IMR-90 (cell line): ENCODE measurements at regions not wholly inside any gene's neighbourhood (a gene's known extent, or its start where the extent isn't known, plus 50 kb on each side); places are given as distances from the start of the nearest gene placed in this dataset.

ENCODE experiments used
- ATAC-seq: fragments of 200-7000 bp; cut with Tn5 transposase; 2 replicates; pipeline ENCODE4 v1.9.1; 2020; ENCODE audit warnings: low read depth, mild to moderate bottlenecking, moderate library complexity
- BruUV-seq: library from RNA; stranded (reverse); fragments of 400-500 nt; replicated peaks from 2 replicates; lab custom pipeline; 2021; lab: Mats Ljungman, UMichigan
- CTCF ChIA-PET: fragments of 300-600 bp; formaldehyde crosslinking; extraction: SDS; loops from one replicate; lab custom pipeline; 2021; ENCODE audit warnings: antibody characterized with exemption; lab: Yijun Ruan, JAX
- POLR2A ChIA-PET: fragments of 300-600 bp; sonication (Branson Sonifier 250); formaldehyde crosslinking; loops from one replicate; lab custom pipeline; 2022; ENCODE audit warnings: antibody characterized with exemption; ENCODE audit not compliant: unreplicated experiment; lab: Charles Lee
- DNase-seq: peaks from one replicate; pipeline ENCODE4 v3.0.0; 2013
- H2AFZ ChIP-seq: replicated peaks from 2 replicates; pipeline ENCODE3; 2013; ENCODE audit warnings: low read length, mild to moderate bottlenecking; ENCODE audit not compliant: poor library complexity
- H2AK5ac ChIP-seq: 2 replicates; pipeline ENCODE4 v1.6.1; 2013; ENCODE audit warnings: low read depth, low read length, inconsistent platforms
- H2AK9ac ChIP-seq: replicated peaks from 2 replicates; pipeline ENCODE3; 2013; ENCODE audit warnings: mild to moderate bottlenecking, low read depth, low read length, moderate library complexity; ENCODE audit not compliant: poor library complexity
- H2BK120ac ChIP-seq: 2 replicates; pipeline ENCODE4 v1.6.1; 2013; ENCODE audit warnings: low read depth, low read length, inconsistent platforms
- H2BK15ac ChIP-seq: 3 replicates; pipeline ENCODE4 v1.6.1; 2013; ENCODE audit warnings: low read depth, low read length, inconsistent platforms
- H2BK20ac ChIP-seq: 2 replicates; pipeline ENCODE4 v1.6.1; 2013; ENCODE audit warnings: low read depth, mild to moderate bottlenecking, inconsistent platforms, low read length, moderate library complexity
- H2BK5ac ChIP-seq: 2 replicates; pipeline ENCODE4 v1.6.1; 2013; ENCODE audit warnings: mild to moderate bottlenecking, low read depth, low read length, inconsistent platforms; ENCODE audit not compliant: poor library complexity, severe bottlenecking
- H3K14ac ChIP-seq: replicated peaks from 2 replicates; pipeline ENCODE4 v1.6.1; 2013; ENCODE audit warnings: low read depth, low read length, inconsistent platforms
- H3K18ac ChIP-seq: 2 replicates; pipeline ENCODE4 v1.6.1; 2013; ENCODE audit warnings: low read depth, low read length, control low read depth
- H3K23ac ChIP-seq: 2 replicates; pipeline ENCODE4 v1.6.1; 2013; ENCODE audit warnings: low read depth, low read length, inconsistent platforms
- H3K27ac ChIP-seq: 2 replicates; pipeline ENCODE4 v1.5.1; 2013; ENCODE audit warnings: mild to moderate bottlenecking, control low read depth, low read length; ENCODE audit not compliant: insufficient read depth
- H3K27me3 ChIP-seq: 2 replicates; pipeline ENCODE4 v1.6.1; 2013; ENCODE audit warnings: low read length; ENCODE audit not compliant: control insufficient read depth, insufficient read depth
- H3K36me3 ChIP-seq: 2 replicates; pipeline ENCODE4 v1.6.1; 2013; ENCODE audit warnings: low read length, mixed read lengths; ENCODE audit not compliant: control insufficient read depth, insufficient read depth
- H3K4ac ChIP-seq: 2 replicates; pipeline ENCODE4 v1.6.1; 2013; ENCODE audit warnings: low read depth, low read length, inconsistent platforms
- H3K4me1 ChIP-seq: 2 replicates; pipeline ENCODE4 v1.6.1; 2013; ENCODE audit warnings: low read length, mixed read lengths; ENCODE audit not compliant: control insufficient read depth, insufficient read depth
- H3K4me2 ChIP-seq: 2 replicates; pipeline ENCODE4 v1.6.1; 2013; ENCODE audit warnings: low read depth, mild to moderate bottlenecking, control low read depth, low read length, moderate library complexity
- H3K4me3 ChIP-seq: 2 replicates; pipeline ENCODE4 v1.5.1; 2013; ENCODE audit warnings: low read depth, mild to moderate bottlenecking, control low read depth, low read length, moderate library complexity; ENCODE audit not compliant: insufficient read depth
- H3K56ac ChIP-seq: 2 replicates; pipeline ENCODE4 v1.6.1; 2013; ENCODE audit warnings: low read length, inconsistent platforms; ENCODE audit not compliant: insufficient read depth; ENCODE audit errors: extremely low read depth
- H3K79me1 ChIP-seq, 2 experiments: 2 replicates each; pipeline ENCODE4 v1.6.1; 2013; ENCODE audit warnings: low read length in 2 of 2, inconsistent platforms in 1 of 2, low read depth in 1 of 2
- H3K9ac ChIP-seq: 2 replicates; pipeline ENCODE4 v1.6.1; 2013; ENCODE audit warnings: low read depth, low read length, control low read depth
- H3K9me1 ChIP-seq: 2 replicates; pipeline ENCODE4 v1.6.1; 2013; ENCODE audit warnings: low read length, inconsistent platforms; ENCODE audit not compliant: insufficient read depth
- H3K9me3 ChIP-seq: 2 replicates; pipeline ENCODE4 v1.6.1; 2013; ENCODE audit warnings: low read length; ENCODE audit not compliant: control insufficient read depth, insufficient read depth
- H4K20me1 ChIP-seq: 2 replicates; pipeline ENCODE4 v1.6.1; 2013; ENCODE audit warnings: low read length, inconsistent platforms; ENCODE audit not compliant: insufficient read depth
- H4K5ac ChIP-seq: 2 replicates; pipeline ENCODE4 v1.6.1; 2013; ENCODE audit warnings: mild to moderate bottlenecking, low read depth, low read length, control low read depth
- H4K8ac ChIP-seq, 2 experiments: 2 replicates each; pipeline ENCODE4 v1.6.1; 2013; ENCODE audit warnings: low read depth in 2 of 2, low read length in 2 of 2, control low read depth in 1 of 2, inconsistent platforms in 1 of 2
- H4K91ac ChIP-seq: 2 replicates; pipeline ENCODE4 v1.6.1; 2013; ENCODE audit warnings: low read depth, low read length, inconsistent platforms; ENCODE audit not compliant: insufficient read depth
- BHLHE40 ChIP-seq: fragments of 150-350 bp; IDR thresholded peaks from 2 replicates; pipeline ENCODE4 v1.6.1; 2016; ENCODE audit warnings: mild to moderate bottlenecking, low read depth, low read length
- CEBPB ChIP-seq: IDR thresholded peaks from 2 replicates; pipeline ENCODE4 v1.6.1; 2012; ENCODE audit warnings: low read depth, low read length, improper control_type of control experiment
- CHD1 ChIP-seq: IDR thresholded peaks from 2 replicates; pipeline ENCODE4 v1.6.1; 2012; ENCODE audit warnings: low read depth, low read length, improper control_type of control experiment
- CTCF ChIP-seq: conservative IDR thresholded peaks from 2 replicates; pipeline ENCODE4 v1.5.1; 2012; ENCODE audit warnings: mild to moderate bottlenecking, low read depth, low read length, improper control_type of control experiment
- FOS ChIP-seq: fragments of 150-350 bp; IDR thresholded peaks from 2 replicates; pipeline ENCODE4 v1.6.1; 2016; ENCODE audit warnings: low read depth, low read length
- MAFK ChIP-seq: IDR thresholded peaks from 2 replicates; pipeline ENCODE4 v1.6.1; 2012; ENCODE audit warnings: low read depth, low read length, improper control_type of control experiment
- MAZ ChIP-seq: IDR thresholded peaks from 2 replicates; pipeline ENCODE4 v1.6.1; 2012; ENCODE audit warnings: low read depth, mild to moderate bottlenecking, low read length, improper control_type of control experiment, moderate library complexity, borderline replicate concordance
- NFE2L2 ChIP-seq: fragments of 150-350 bp; IDR thresholded peaks from 2 replicates; pipeline ENCODE4 v1.6.1; 2016; ENCODE audit warnings: low read depth, mild to moderate bottlenecking, low read length
- RCOR1 ChIP-seq: IDR thresholded peaks from 2 replicates; pipeline ENCODE4 v1.6.1; 2012; ENCODE audit warnings: mild to moderate bottlenecking, low read length, improper control_type of control experiment; ENCODE audit not compliant: insufficient replicate concordance
- RFX5 ChIP-seq: IDR thresholded peaks from 2 replicates; pipeline ENCODE4 v1.8.0; 2012; ENCODE audit warnings: low read depth, mild to moderate bottlenecking, low read length, moderate library complexity
- WGBS, 2 experiments: methylation state at CpG; one replicate each; pipeline versions ENCODE4 v1.1.5 to v1.1.7; 2013; ENCODE audit warnings: missing lambda C conversion rate in 2 of 2; ENCODE audit not compliant: insufficient read length in 1 of 2; ENCODE audit errors: extremely low coverage in 2 of 2; 5-methylcytosine and 5-hydroxymethylcytosine counted together
- dilution Hi-C: fragments of 300-500 bp; cut with HindIII; formaldehyde crosslinking; loops from one replicate; pipeline ENCODE4 v1.14.3; 2018; ENCODE audit warnings: low sequenced_read_pairs; ENCODE audit not compliant: unreplicated experiment
- in situ Hi-C: fragments of 300-500 bp; cut with MboI; formaldehyde crosslinking; loops from 3 replicates; pipeline ENCODE4 v1.14.3; 2019; ENCODE audit warnings: low sequenced_read_pairs, inconsistent platforms, mixed read lengths
- intact Hi-C: fragments of 100-400 bp; cut with micrococcal nuclease; formaldehyde crosslinking; loops from 2 replicates; pipeline ENCODE4 v1.10.0; 2022
- TF ChIP-seq, protein P1 (sequence below): fragments of 150-350 bp; IDR thresholded peaks from 2 replicates; pipeline ENCODE4 v1.6.1; 2016; ENCODE audit warnings: low read depth, mild to moderate bottlenecking, low read length, moderate library complexity, borderline replicate concordance

DNA sequence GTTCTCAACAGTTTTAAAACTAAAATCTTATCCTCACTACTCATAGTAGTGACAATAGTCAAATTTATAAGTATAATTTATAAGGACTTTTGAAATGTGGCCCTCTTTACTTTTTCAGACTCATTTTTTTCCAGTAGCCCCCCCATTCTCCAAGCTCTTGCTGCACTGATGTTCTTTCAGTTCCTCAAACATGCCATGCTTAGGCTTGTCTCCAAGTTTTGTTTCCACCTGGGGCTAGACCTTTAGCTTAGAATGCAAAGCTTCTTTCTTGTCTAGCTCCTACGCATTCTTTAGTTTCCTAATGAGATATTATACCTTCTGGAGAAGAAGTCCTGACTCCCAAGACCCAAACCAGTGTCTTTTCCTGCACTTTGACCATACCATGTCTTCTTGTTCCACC is 222.6 kb downstream of the NOL4 start:
- dilution Hi-C loops (no loop called here), intact Hi-C loops (no loop called here), in situ Hi-C loops (no loop called here)
- CTCF ChIA-PET, result no interaction called here
- Histone ChIP-seq H2AK9ac (no peak overlapping the region), H3K9me1 (no peaks in the 10 kb centered on the region), H2AK5ac (no peak overlapping the region), H4K8ac (no peak overlapping the region), H3K56ac (no peak overlapping the region), H2BK20ac (no peak overlapping the region), H3K4me2 (no peak overlapping the region), H3K14ac (no peak overlapping the region), H3K27me3 (no peaks in the 10 kb centered on the region), H3K9ac (no peak overlapping the region), H2BK5ac (no peak overlapping the region), H3K23ac (no peak overlapping the region), H3K79me1 (no peaks in the 10 kb centered on the region), H3K9me3 (no peaks in the 10 kb centered on the region), H3K4me1 (no peaks in the 10 kb centered on the region), H3K4me3 (no peak overlapping the region), H4K5ac (no peak overlapping the region), H4K91ac (no peak overlapping the region), H2BK120ac (no peak overlapping the region), H3K27ac (no peak overlapping the region), H4K20me1 (no peaks in the 10 kb centered on the region), H3K36me3 (no peaks in the 10 kb centered on the region), H3K4ac (no peak overlapping the region), H2BK15ac (no peak overlapping the region), H2AFZ (no peak overlapping the region), H3K18ac (no peak overlapping the region)
- DNase-seq, result no peak
- no peak for ATAC-seq
- BruUV-seq, result no TSS peak
- WGBS, 2 experiments, result no CpG with 5 or more reads among the region's 1 CpG
- POLR2A ChIA-PET, result no interaction called here
- no peak for TF ChIP-seq MAFK
- TF ChIP-seq BHLHE40, result no peak
- TF ChIP-seq, protein P1, sequence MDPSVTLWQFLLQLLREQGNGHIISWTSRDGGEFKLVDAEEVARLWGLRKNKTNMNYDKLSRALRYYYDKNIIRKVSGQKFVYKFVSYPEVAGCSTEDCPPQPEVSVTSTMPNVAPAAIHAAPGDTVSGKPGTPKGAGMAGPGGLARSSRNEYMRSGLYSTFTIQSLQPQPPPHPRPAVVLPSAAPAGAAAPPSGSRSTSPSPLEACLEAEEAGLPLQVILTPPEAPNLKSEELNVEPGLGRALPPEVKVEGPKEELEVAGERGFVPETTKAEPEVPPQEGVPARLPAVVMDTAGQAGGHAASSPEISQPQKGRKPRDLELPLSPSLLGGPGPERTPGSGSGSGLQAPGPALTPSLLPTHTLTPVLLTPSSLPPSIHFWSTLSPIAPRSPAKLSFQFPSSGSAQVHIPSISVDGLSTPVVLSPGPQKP, result no peak
- no peak for TF ChIP-seq CHD1
- no peak for TF ChIP-seq RCOR1
- no peak for TF ChIP-seq CEBPB
- no peak for TF ChIP-seq NFE2L2
- TF ChIP-seq RFX5, result no peak
- no peak for TF ChIP-seq CTCF
- TF ChIP-seq MAZ, result no peak
- TF ChIP-seq FOS, result no peak
